PC-3 (cell line): ENCODE measurements at regions not wholly inside any gene's neighbourhood (a gene's known extent, or its start where the extent isn't known, plus 50 kb on each side); places are given as distances from the start of the nearest gene placed in this dataset.

Source experiments
- CTCF ChIP-seq: fragments of 300-600 bp; sonication (generic); conservative IDR thresholded peaks from 2 replicates; pipeline ENCODE4 v1.5.1; 2017; ENCODE audit warnings: antibody characterized with exemption, low read depth, mild to moderate bottlenecking, low read length
- EZH2 ChIP-seq: fragments of 300-600 bp; sonication (generic); IDR thresholded peaks from one replicate; pipeline ENCODE4 v1.6.1; 2017; ENCODE audit warnings: antibody characterized with exemption, mild to moderate bottlenecking, low read length; ENCODE audit not compliant: unreplicated experiment

- TF ChIP-seq EZH2 (no peak), CTCF (no peak)
These were observed 351.0 kb upstream of the THRB start for GRCh38 chr3:24845524-24846155.
